HG02759 (cell line): ENCODE measurements at regions not wholly inside any gene's neighbourhood (a gene's known extent, or its start where the extent isn't known, plus 50 kb on each side); places are given as distances from the start of the nearest gene placed in this dataset.

Source experiments
- ATAC-seq: cut with Tn5 transposase; IDR thresholded peaks from one replicate; pipeline ENCODE4 v1.9.1; 2021; ENCODE audit warnings: mild to moderate bottlenecking, moderate library complexity; ENCODE audit not compliant: unreplicated experiment

- ATAC-seq: no peak
Measured at GRCh38 chr14:81829447-81829846, 295.8 kb upstream of the SEL1L start.

DNA sequence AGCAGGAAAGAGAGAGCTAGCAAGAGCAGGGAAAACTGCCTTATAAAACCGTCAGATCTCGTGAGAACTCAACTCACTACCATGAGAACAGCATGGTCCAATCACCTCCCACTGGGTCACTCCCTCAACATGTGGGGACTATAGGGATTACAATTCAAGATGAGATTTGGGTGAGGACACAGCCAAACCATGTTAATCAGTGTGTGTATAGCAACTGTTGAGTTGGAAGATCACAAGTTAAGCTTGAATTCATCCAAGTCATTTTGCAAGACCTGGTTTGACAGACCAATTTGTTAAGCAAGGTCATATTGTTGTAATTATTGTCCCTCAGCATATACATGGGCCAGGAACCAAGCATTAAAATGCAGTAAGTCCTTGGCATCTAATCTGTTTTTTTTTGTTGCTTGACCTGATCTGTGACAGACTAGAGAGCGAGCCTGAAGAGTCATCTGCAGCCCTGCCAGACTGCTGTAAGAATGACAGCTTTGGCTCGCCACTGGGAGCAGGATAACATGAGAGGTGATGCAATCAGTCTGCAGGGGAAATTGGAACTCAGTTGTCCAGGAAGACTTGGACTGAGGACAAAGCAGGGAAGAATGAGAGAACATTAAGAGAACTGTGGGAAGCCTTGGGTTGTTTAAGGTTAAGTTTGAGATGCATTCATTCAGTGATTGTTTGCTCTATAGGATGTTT lies 297.6 kb upstream of the SEL1L start:
- ATAC-seq: no peak

- no peak for ATAC-seq
Measured at GRCh38 chr14:81834308-81834707, 300.7 kb upstream of the SEL1L start.

- no peak for ATAC-seq
Measured at GRCh38 chr14:81837304-81837703, 303.7 kb upstream of the SEL1L start.

DNA sequence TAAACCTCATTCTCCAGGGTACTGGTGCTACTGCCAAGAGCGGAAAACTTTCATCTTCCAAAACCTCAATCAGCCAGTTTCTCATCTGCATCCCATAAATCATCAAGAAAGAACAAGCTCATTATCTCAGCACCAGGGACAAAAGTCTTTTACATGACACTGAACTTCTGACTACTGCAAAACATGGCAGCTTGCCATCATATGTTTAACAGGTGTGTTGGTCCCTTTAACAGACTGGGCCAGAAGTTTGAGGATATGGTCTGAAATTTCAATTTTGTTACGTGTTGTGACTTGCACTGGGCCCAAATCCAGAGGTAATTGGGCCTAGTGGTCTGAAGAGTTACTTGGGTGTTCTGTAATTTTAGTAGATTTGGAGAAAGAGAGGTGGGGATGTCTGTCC lies 305.4 kb upstream of the SEL1L start:
- ATAC-seq: no peak

DNA sequence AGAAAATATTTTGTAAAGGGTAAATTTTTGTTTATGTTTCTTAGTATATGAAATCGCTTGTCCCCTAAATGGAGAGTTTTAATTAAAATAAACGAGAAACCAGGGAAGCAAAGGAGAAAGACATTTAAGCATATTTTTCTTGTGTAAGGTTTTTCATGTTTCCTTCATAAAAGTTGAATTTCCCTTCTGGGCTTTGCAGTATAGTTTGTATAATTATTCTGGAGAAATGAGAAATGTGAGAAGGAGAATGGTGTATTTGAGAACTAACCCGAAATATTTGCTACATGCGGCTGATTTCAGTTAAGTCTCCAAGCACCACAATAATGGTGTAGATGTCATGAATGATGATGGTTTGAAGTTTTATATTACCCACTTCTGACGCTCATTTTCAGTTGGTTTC lies 307.7 kb upstream of the SEL1L start:
- ATAC-seq: no peak

DNA sequence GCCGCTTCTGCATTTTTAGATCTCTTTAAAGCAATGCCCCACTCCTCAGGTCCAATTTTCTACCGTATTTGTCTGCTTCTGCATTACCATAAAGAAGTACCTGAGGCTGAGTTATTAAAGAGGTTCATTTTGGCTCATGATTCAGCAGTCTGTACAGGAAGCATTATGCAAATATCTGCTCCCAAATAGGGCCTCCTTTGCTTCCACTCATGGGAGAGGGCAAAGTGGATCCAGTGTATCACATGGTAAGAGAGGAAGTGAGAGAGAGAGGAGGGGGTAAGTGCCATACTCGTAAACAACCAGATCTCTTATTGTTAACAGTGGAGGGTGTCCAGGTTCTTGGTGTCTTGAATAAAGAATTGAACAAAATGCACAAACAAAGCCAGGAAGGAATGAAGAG lies 316.1 kb upstream of the SEL1L start:
- ATAC-seq: no peak

- no peak for ATAC-seq
Measured at GRCh38 chr14:81855007-81855406, 321.4 kb upstream of the SEL1L start.

- ATAC-seq: no peak
Measured at GRCh38 chr14:81859046-81859445, 325.4 kb upstream of the SEL1L start.

DNA sequence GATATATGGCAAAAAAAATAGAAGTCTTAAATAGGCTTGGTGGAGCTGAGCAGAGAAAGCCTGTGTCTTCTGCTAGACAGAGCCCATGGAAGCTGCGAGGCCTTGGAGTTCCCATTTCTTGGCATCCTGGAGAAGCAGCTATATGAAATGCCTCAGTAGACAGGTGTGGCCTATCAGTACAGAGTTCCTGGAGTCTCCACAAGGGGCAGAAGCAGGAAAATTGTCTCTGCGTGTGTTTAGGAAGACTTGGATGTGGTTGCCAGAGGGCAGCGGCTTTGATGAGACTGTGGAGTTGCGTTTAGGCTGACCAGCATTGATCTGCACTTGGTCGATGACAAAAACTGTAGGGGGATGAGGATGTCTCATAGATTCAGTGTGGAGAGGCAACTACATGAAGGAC lies 334.5 kb upstream of the SEL1L start:
- ATAC-seq: no peak

DNA sequence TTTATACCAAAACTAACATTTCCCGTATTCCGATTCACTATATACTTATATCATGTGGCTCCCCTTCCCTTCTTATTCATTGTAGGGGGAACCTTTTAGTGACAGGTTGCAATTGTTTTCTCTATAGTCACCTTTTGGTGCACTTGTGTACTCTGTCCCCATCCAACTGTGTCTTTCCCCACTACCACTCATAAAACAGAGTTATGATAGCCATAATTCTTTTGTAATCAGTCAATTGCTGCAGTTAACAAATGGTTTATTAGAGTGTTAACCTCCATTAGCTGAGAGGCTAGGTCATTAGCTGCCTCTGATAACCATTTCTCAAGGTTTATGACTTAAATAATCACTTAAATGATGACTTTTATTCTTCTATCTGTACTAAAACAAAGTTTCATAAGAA lies 338.1 kb upstream of the SEL1L start:
- no peak for ATAC-seq

GRCh38 chr14:81884382-81884781 lies 350.7 kb upstream of the SEL1L start:
- no peak for ATAC-seq

- ATAC-seq: no peak
Measured at GRCh38 chr14:81886588-81886987, 352.9 kb upstream of the SEL1L start.

DNA sequence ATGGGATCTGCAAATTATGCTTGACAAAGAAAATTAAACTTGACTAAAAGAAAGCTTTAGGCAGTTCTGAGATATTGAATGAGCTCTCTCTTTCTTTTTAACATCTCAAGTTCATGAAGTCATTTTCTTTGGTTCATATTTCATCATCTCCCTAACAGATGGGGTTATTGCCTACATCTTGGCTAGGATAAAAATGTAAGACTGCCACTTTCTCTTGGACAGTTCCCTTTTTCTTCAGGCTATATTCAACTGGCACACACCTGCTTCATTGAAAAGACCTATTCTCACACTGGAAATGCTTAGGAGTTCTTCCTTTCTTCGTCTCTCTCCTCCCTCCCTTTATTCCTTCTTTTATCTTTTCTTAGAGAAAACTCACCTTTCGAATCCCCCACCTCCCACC lies 355.9 kb upstream of the SEL1L start:
- ATAC-seq: no peak

DNA sequence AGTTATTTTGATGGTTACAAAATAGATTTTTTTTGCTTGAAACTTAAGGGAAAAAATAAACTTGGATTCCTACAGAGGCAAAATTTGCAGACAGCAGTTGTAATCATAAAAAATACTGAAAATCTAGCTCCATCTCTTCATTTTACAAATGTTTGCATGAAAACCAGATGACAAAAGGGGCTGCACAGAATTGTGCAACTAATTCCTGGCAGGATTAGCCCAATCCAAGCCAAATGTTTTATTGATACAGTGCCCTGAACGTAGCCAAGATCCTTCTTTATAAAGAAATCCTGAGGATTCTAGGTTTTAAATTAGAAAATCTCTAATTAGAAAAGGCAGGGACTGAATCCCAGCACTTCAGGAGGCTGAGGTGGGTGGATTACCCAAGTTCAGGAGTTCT lies 356.4 kb upstream of the SEL1L start:
- ATAC-seq: no peak

DNA sequence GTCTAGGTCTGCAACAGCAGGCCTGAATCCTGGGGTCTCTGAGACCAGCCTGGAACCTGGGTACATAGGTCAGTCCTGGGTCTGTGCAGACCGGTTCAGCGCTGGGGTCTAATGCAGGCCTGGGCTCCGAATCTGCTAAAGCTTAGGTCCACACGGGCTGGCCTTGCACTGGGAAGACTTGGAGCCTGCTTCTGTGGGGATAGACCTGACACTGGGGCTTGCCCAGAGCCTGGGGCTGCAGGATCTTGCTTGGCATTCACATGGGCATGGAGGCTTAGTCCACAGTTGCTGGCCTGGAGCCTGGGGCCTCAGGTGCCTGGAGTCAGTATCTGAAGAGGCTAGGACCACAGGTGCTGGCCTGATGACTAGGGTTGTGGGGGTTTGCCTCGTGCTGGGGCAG lies 369.8 kb upstream of the SEL1L start:
- ATAC-seq: no peak

- ATAC-seq: no peak
Measured at GRCh38 chr14:81927070-81927469, 393.4 kb upstream of the SEL1L start.

DNA sequence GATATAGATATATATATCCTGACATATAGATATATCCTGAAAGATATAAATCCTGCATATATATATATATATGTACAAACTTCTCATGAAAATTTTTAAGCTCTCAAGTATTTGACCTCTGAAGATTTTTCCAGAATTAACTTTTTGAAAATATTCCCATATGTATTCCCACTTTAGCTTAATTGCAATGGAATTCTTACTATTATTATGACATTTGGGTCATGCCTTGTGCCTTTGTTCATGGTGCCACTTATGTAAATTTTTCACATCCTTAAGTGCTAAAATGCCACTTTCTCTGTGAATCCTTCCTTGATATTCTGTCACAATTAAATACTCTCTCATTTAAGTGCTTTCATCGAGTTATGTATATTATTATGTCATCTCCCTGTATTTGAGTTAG lies 398.2 kb upstream of the SEL1L start:
- no peak for ATAC-seq

GRCh38 chr14:81936348-81936747 lies 402.7 kb upstream of the SEL1L start:
- no peak for ATAC-seq

DNA sequence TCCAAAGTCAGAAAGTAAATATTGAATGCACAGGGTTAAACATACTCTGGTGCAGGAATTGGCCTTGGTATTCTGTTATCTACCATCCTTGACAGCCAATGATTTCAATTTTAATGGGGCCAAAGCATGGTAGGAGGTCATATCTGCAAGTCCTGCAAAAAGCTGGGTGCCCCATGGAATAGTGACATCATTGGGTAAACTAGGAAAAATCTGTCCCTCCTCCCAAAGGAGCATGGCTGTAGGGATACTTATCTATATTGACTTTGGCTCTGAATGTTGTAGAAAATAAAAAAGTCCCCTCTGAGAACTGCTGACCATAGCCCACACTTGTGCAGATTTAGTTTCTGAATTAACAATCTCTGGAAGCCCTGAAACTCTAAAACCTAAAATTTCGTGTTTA lies 403.2 kb upstream of the SEL1L start:
- no peak for ATAC-seq

- ATAC-seq: no peak
Measured at GRCh38 chr14:81938341-81938740, 404.7 kb upstream of the SEL1L start.

GRCh38 chr14:81940651-81941050 lies 407.0 kb upstream of the SEL1L start:
- ATAC-seq: no peak

GRCh38 chr14:81942071-81942470 lies 408.4 kb upstream of the SEL1L start:
- no peak for ATAC-seq
